ENCODE measurements at regions not wholly inside any gene's neighbourhood (a gene's known extent, or its start where the extent isn't known, plus 50 kb on each side); places are given as distances from the start of the nearest gene placed in this dataset.

DNA sequence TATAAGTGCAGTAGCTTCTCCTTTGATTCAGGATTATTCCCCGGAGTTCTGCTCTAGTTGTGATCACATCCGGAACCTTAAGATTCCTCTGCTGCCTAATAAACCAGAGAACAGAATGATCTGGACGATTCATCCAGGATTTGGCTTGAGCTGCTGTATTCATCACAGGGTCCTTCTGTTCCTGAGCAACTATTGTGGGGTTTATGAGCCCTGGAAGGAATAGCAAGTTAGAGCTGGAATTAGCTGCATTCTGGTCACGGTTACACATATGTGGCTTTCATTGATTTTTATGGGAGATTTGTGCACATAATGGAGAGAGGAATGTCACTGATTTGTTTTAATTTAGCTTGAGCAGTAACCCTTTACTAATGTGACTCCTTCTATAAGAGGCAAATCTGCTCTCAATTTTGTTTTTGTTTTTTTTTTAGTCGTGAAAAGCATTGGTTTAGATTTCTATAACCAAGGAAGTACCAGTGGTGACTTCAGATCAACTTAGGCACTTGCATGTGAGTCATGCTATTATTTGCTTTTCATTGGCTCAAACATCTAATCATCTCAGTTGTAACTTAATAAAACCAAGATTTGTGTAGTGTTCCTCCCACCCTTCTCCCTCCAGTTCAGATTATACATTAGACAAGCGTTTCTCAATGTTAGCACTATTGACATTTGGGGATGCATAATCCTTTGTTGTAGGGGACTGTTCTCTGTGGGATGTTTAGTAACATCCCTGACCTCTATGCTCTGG, 148.5 kb downstream of the OTOL1 start:
- ChIA-PET POLR2A (no interaction called here), CTCF (no interaction called here)
- no peak overlapping the region for H3K4me3 ChIP-seq (ENCODE audit: low read depth, low read length)
- no peak for DNase-seq (ENCODE audit: low read depth)
- H3K36me3 ChIP-seq (ENCODE audit: control insufficient read depth, insufficient read depth, low read length) = no peaks in the 10 kb centered on the region
- H3K27me3 ChIP-seq (ENCODE audit: control insufficient read depth, insufficient read depth, low read length) = no peaks in the 10 kb centered on the region
- TF ChIP-seq, protein P1, sequence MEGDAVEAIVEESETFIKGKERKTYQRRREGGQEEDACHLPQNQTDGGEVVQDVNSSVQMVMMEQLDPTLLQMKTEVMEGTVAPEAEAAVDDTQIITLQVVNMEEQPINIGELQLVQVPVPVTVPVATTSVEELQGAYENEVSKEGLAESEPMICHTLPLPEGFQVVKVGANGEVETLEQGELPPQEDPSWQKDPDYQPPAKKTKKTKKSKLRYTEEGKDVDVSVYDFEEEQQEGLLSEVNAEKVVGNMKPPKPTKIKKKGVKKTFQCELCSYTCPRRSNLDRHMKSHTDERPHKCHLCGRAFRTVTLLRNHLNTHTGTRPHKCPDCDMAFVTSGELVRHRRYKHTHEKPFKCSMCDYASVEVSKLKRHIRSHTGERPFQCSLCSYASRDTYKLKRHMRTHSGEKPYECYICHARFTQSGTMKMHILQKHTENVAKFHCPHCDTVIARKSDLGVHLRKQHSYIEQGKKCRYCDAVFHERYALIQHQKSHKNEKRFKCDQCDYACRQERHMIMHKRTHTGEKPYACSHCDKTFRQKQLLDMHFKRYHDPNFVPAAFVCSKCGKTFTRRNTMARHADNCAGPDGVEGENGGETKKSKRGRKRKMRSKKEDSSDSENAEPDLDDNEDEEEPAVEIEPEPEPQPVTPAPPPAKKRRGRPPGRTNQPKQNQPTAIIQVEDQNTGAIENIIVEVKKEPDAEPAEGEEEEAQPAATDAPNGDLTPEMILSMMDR (IDR thresholded peaks at IDR 0.05; ENCODE audit: insufficient read depth, low read depth, low read length) = no peak

- TF ChIP-seq, protein P1 (IDR thresholded peaks at IDR 0.05; ENCODE audit: insufficient read depth, low read depth, low read length) = no peak
- no peaks in the 10 kb centered on the region for H3K27me3 ChIP-seq (ENCODE audit: control insufficient read depth, insufficient read depth, low read length)
- ChIA-PET CTCF (no interaction called here), POLR2A (no interaction called here)
- DNase-seq (ENCODE audit: low read depth) = no peak
- H3K36me3 ChIP-seq (ENCODE audit: control insufficient read depth, insufficient read depth, low read length) = no peaks in the 10 kb centered on the region
- H3K4me3 ChIP-seq (ENCODE audit: low read depth, low read length) = no peak overlapping the region
These were observed 151.4 kb downstream of the OTOL1 start for GRCh38 chr3:161647936-161648470.

GRCh38 chr3:161649900-161650484, 153.4 kb downstream of the OTOL1 start:
- Histone ChIP-seq H3K27me3 (ENCODE audit: control insufficient read depth, insufficient read depth, low read length) (no peaks in the 10 kb centered on the region), H3K36me3 (ENCODE audit: control insufficient read depth, insufficient read depth, low read length) (no peaks in the 10 kb centered on the region), H3K4me3 (ENCODE audit: low read depth, low read length) (no peak overlapping the region)
- ChIA-PET CTCF (no interaction called here), POLR2A (no interaction called here)
- DNase-seq (ENCODE audit: low read depth) = no peak
- TF ChIP-seq, protein P1 (IDR thresholded peaks at IDR 0.05; ENCODE audit: insufficient read depth, low read depth, low read length) = no peak

GRCh38 chr3:161657786-161658185, 161.2 kb downstream of the OTOL1 start:
- ChIA-PET CTCF (no interaction called here), POLR2A (no interaction called here)
- no peak for DNase-seq (ENCODE audit: low read depth)
- H3K27me3 ChIP-seq (ENCODE audit: control insufficient read depth, insufficient read depth, low read length) = no peaks in the 10 kb centered on the region
- no peaks in the 10 kb centered on the region for H3K36me3 ChIP-seq (ENCODE audit: control insufficient read depth, insufficient read depth, low read length)
- no peak overlapping the region for H3K4me3 ChIP-seq (ENCODE audit: low read depth, low read length)
- TF ChIP-seq, protein P1 (IDR thresholded peaks at IDR 0.05; ENCODE audit: insufficient read depth, low read depth, low read length) = no peak

DNA sequence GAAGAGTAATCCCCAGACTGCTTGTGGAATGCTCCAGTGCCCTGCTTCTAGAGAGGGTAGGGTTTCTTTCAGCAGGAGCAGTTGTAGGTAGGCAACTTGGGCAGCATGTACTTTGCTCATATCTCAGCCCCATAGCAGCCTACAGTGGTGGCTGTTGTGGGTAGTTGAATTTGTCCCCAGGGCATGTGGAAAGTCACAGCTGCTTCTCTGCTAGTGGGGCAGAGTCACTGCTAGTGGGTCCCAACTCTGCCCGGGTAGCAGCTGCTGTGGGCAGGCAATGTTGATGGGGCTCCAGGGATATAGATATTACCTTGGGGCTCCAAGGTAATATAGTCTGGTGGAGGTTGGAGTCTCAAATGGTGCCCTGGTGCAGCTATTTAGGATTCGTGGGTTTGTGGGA, 174.5 kb downstream of the OTOL1 start:
- CTCF ChIA-PET = no interaction called here
- no peaks in the 10 kb centered on the region for H3K36me3 ChIP-seq (ENCODE audit: control insufficient read depth, insufficient read depth, low read length)
- TF ChIP-seq, protein P1 (IDR thresholded peaks at IDR 0.05; ENCODE audit: insufficient read depth, low read depth, low read length) = no peak
- no peaks in the 10 kb centered on the region for H3K27me3 ChIP-seq (ENCODE audit: control insufficient read depth, insufficient read depth, low read length)
- no peak for DNase-seq (ENCODE audit: low read depth)
- H3K4me3 ChIP-seq (ENCODE audit: low read depth, low read length) = no peak overlapping the region
- POLR2A ChIA-PET = no interaction called here
